SK-N-MC (cell line): ENCODE measurements at regions not wholly inside any gene's neighbourhood (a gene's known extent, or its start where the extent isn't known, plus 50 kb on each side); places are given as distances from the start of the nearest gene placed in this dataset.
"Not testable (repeated sequence)": the region's sequence is repeated elsewhere in the genome, so short reads cannot be mapped to it uniquely, and the experiment has no call there.

Source experiments
- DNase-seq: peaks from one replicate; pipeline ENCODE4 v3.0.0-alpha.2; 2011; ENCODE audit warnings: low read depth, low spot score
- H3K27ac ChIP-seq: fragments of 200-600 bp; sonication (generic); 2 replicates; pipeline ENCODE4 v1.5.1; 2016; ENCODE audit warnings: mixed run types
- H3K36me3 ChIP-seq: fragments of 200-600 bp; sonication (generic); 2 replicates; pipeline ENCODE4 v1.6.1; 2017; ENCODE audit warnings: antibody characterized with exemption, low read length, mixed read lengths; ENCODE audit not compliant: insufficient read depth
- H3K4me3 ChIP-seq: fragments of 200-600 bp; sonication (generic); 2 replicates; pipeline ENCODE4 v1.5.1; 2016
- H3K9ac ChIP-seq: fragments of 200-600 bp; sonication (generic); 2 replicates; pipeline ENCODE4 v1.8.0; 2017; ENCODE audit warnings: mixed run types, mixed read lengths; ENCODE audit not compliant: insufficient read length
- H3K9me3 ChIP-seq: fragments of 200-600 bp; sonication (generic); 2 replicates; pipeline ENCODE4 v1.6.1; 2017; ENCODE audit warnings: low read depth, mild to moderate bottlenecking, antibody characterized with exemption, low read length, moderate library complexity, mixed read lengths
- EZH2 ChIP-seq: fragments of 200-600 bp; sonication (generic); IDR thresholded peaks from one replicate; pipeline ENCODE4 v1.6.1; 2017; ENCODE audit warnings: antibody characterized with exemption
- FOXP2 ChIP-seq: optimal IDR thresholded peaks from 2 replicates; pipeline ENCODE3; 2011; ENCODE audit warnings: mild to moderate bottlenecking, moderate library complexity; ENCODE audit not compliant: insufficient read depth; ENCODE audit errors: extremely low read length, control extremely low read depth
- POLR2AphosphoS5 ChIP-seq: IDR thresholded peaks from 2 replicates; pipeline ENCODE4 v1.6.1; 2012; ENCODE audit warnings: mild to moderate bottlenecking, low read depth, low read length, borderline replicate concordance

- no peak overlapping the region for H3K27ac ChIP-seq
- no peak overlapping the region for H3K9ac ChIP-seq
- no peak overlapping the region for H3K4me3 ChIP-seq
- H3K9me3 ChIP-seq, result no peaks in the 10 kb centered on the region; the same call in 1 of the 2 replicates
- DNase-seq, result no peak
- no peaks in the 10 kb centered on the region for H3K36me3 ChIP-seq
- no peak for TF ChIP-seq FOXP2
- no peak for TF ChIP-seq POLR2AphosphoS5
- no peak for TF ChIP-seq EZH2
These were observed 160.9 kb upstream of the SMIM30 start for GRCh38 chr7:113279256-113279655.

GRCh38 chr7:113270790-113271189, 152.4 kb upstream of the SMIM30 start:
- DNase-seq, result no peak
- H3K36me3 ChIP-seq, result no peaks in the 10 kb centered on the region
- no peak overlapping the region for H3K9ac ChIP-seq
- no peak overlapping the region for H3K4me3 ChIP-seq
- no peaks in the 10 kb centered on the region; the same call in 1 of the 2 replicates for H3K9me3 ChIP-seq
- no peak for TF ChIP-seq EZH2
- no peak for TF ChIP-seq FOXP2
- no peak for TF ChIP-seq POLR2AphosphoS5
- no peak overlapping the region for H3K27ac ChIP-seq

- not testable (repeated sequence) for H3K4me3 ChIP-seq, H3K36me3 ChIP-seq, DNase-seq, H3K9me3 ChIP-seq, H3K9ac ChIP-seq, H3K27ac ChIP-seq
These were observed 151.2 kb upstream of the SMIM30 start for GRCh38 chr7:113269592-113269991.

GRCh38 chr7:113268757-113269156, 150.4 kb upstream of the SMIM30 start:
- Histone ChIP-seq H3K9ac (no peak overlapping the region), H3K9me3 (no peaks in the 10 kb centered on the region), H3K36me3 (no peaks in the 10 kb centered on the region), H3K4me3 (no peak overlapping the region), H3K27ac (no peak overlapping the region)
- TF ChIP-seq EZH2 (no peak), FOXP2 (no peak), POLR2AphosphoS5 (no peak)
- no peak for DNase-seq

GRCh38 chr7:113267885-113268284, 149.5 kb upstream of the SMIM30 start:
- no peak overlapping the region for H3K4me3 ChIP-seq
- TF ChIP-seq EZH2, result no peak
- TF ChIP-seq POLR2AphosphoS5, result no peak
- TF ChIP-seq FOXP2, result no peak
- H3K36me3 ChIP-seq, result no peaks in the 10 kb centered on the region
- no peaks in the 10 kb centered on the region for H3K9me3 ChIP-seq
- H3K9ac ChIP-seq, result no peak overlapping the region
- H3K27ac ChIP-seq, result no peak overlapping the region
- no peak for DNase-seq

- Histone ChIP-seq H3K4me3 (no peak overlapping the region), H3K9me3 (no peaks in the 10 kb centered on the region), H3K36me3 (no peaks in the 10 kb centered on the region), H3K27ac (no peak overlapping the region), H3K9ac (no peak overlapping the region)
- DNase-seq, result no peak
- TF ChIP-seq FOXP2 (no peak), POLR2AphosphoS5 (no peak), EZH2 (no peak)
These were observed 148.9 kb upstream of the SMIM30 start for GRCh38 chr7:113267271-113267670.

- no peak for TF ChIP-seq POLR2AphosphoS5
- TF ChIP-seq FOXP2, result no peak
- no peak for TF ChIP-seq EZH2
- H3K27ac ChIP-seq, result no peak overlapping the region
- H3K4me3 ChIP-seq, result no peak overlapping the region
- H3K9me3 ChIP-seq, result no peaks in the 10 kb centered on the region
- no peaks in the 10 kb centered on the region for H3K36me3 ChIP-seq
- DNase-seq, result no peak
- no peak overlapping the region for H3K9ac ChIP-seq
These were observed 145.4 kb upstream of the SMIM30 start for GRCh38 chr7:113263749-113264148.

GRCh38 chr7:113263215-113263742, 144.9 kb upstream of the SMIM30 start:
- not testable (repeated sequence) for H3K36me3 ChIP-seq, H3K27ac ChIP-seq, DNase-seq, H3K4me3 ChIP-seq, H3K9ac ChIP-seq, H3K9me3 ChIP-seq

GRCh38 chr7:113256883-113257531, 138.7 kb upstream of the SMIM30 start:
- Histone ChIP-seq H3K27ac (no peak overlapping the region; the same call in 1 of the 2 replicates), H3K4me3 (peak overlapping the region; percentile 25; the same call in 1 of the 2 replicates), H3K9me3 (no peaks in the 10 kb centered on the region), H3K9ac (no peak overlapping the region), H3K36me3 (no peaks in the 10 kb centered on the region)
- TF ChIP-seq EZH2, result no peak
- no peak for TF ChIP-seq FOXP2
- TF ChIP-seq POLR2AphosphoS5, result no peak
- DNase-seq, result no peak

- Histone ChIP-seq H3K36me3 (no peaks in the 10 kb centered on the region), H3K27ac (no peak overlapping the region), H3K9me3 (no peaks in the 10 kb centered on the region), H3K4me3 (no peak overlapping the region), H3K9ac (no peak overlapping the region)
- TF ChIP-seq POLR2AphosphoS5, result no peak
- TF ChIP-seq FOXP2, result no peak
- no peak for TF ChIP-seq EZH2
- no peak for DNase-seq
These were observed 128.8 kb upstream of the SMIM30 start for GRCh38 chr7:113247198-113247597.
